HepG2 (cell line): ENCODE measurements at regions not wholly inside any gene's neighbourhood (a gene's known extent, or its start where the extent isn't known, plus 50 kb on each side); places are given as distances from the start of the nearest gene placed in this dataset.

Experiments used
- ATF1 ChIP-seq: IDR thresholded peaks from 2 replicates; pipeline ENCODE4 v1.6.1; 2016; ENCODE audit warnings: mild to moderate bottlenecking, control low read depth
- BHLHE40 ChIP-seq: IDR thresholded peaks from 2 replicates; pipeline ENCODE4 v1.6.1; 2011; ENCODE audit warnings: low read length, improper control_type of control experiment
- CTCF ChIP-seq: sonication (generic); formaldehyde crosslinking; IDR thresholded peaks from 2 replicates; pipeline ENCODE4 v1.5.0; 2020; ENCODE audit warnings: mild to moderate bottlenecking, missing genetic modification reagents, moderate library complexity
- EZH2 ChIP-seq: conservative IDR thresholded peaks from 2 replicates; pipeline ENCODE4 v1.6.1; 2012; ENCODE audit warnings: mild to moderate bottlenecking, low read depth, low read length, moderate library complexity
- NR0B2 ChIP-seq: sonication (generic); formaldehyde crosslinking; IDR thresholded peaks from 2 replicates; pipeline ENCODE4 v1.4.0; 2020; ENCODE audit warnings: mild to moderate bottlenecking, missing genetic modification reagents
- RXRA ChIP-seq: sonication (generic); formaldehyde crosslinking; IDR thresholded peaks from 2 replicates; pipeline ENCODE4 v1.5.1; 2020; ENCODE audit warnings: missing genetic modification reagents
- SAFB2 ChIP-seq: sonication (generic); formaldehyde crosslinking; IDR thresholded peaks from 2 replicates; pipeline ENCODE4 v1.5.1; 2020; ENCODE audit warnings: missing genetic modification reagents, low read depth, mild to moderate bottlenecking, borderline replicate concordance
- SMC3 ChIP-seq: IDR thresholded peaks from 2 replicates; pipeline ENCODE4 v1.6.1; 2011; ENCODE audit warnings: low read length, improper control_type of control experiment
- ZNF138 ChIP-seq: sonication (generic); formaldehyde crosslinking; IDR thresholded peaks from 2 replicates; pipeline ENCODE4 v1.5.0; 2020; ENCODE audit warnings: mild to moderate bottlenecking, low read depth, missing genetic modification reagents
- ZNF335 ChIP-seq: sonication (generic); formaldehyde crosslinking; IDR thresholded peaks from 2 replicates; pipeline ENCODE4 v1.4.0; 2020; ENCODE audit warnings: missing genetic modification reagents

GRCh38 chr7:113216038-113216437, 97.7 kb upstream of the SMIM30 start:
- TF ChIP-seq EZH2, result no peak
- no peak for TF ChIP-seq ATF1 (CRISPR knock-in tag)
- no peak for TF ChIP-seq ZNF335 (CRISPR knock-in tag)
- TF ChIP-seq NR0B2, result no peak
- TF ChIP-seq SMC3, result no peak
- TF ChIP-seq RXRA, result no peak
- TF ChIP-seq BHLHE40, result no peak
- no peak for TF ChIP-seq SAFB2
- no peak for TF ChIP-seq ZNF138 (CRISPR knock-in tag)
- no peak for TF ChIP-seq CTCF (CRISPR knock-in tag)
